GM10266 (cell line): ENCODE measurements at regions not wholly inside any gene's neighbourhood (a gene's known extent, or its start where the extent isn't known, plus 50 kb on each side); places are given as distances from the start of the nearest gene placed in this dataset.

ENCODE experiments used
- DNase-seq: peaks from one replicate; pipeline ENCODE4 v3.0.0; 2012; ENCODE audit errors: extremely low spot score
- CTCF ChIP-seq: IDR thresholded peaks from 2 replicates; pipeline ENCODE4 v1.5.1; 2012; ENCODE audit warnings: mild to moderate bottlenecking, low read depth; ENCODE audit not compliant: control insufficient read depth, insufficient read depth; ENCODE audit errors: missing control alignments

- DNase-seq: no peak
- TF ChIP-seq CTCF: no peak
These were observed 141.4 kb downstream of the NPR3 start for GRCh38 chr5:32852535-32852934.

DNA sequence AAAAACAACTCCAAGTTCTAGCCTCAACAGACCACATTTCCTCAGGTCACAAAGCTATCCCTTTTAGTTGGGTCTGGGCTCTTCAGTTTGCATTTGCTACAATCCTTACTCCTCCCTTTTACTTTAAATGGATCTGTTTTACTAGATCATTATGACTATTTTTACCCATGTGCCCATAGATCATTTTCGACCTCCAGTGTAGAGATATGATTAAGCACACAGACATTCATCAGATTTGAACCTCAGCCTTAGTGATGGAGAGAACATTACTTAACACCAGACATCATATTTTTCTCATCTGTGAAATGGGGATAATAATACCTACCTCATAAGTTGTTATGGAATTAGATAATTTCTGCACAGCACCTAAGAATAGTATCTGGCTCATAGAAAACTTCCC lies 141.9 kb downstream of the NPR3 start:
- no peak for TF ChIP-seq CTCF
- no peak for DNase-seq

DNA sequence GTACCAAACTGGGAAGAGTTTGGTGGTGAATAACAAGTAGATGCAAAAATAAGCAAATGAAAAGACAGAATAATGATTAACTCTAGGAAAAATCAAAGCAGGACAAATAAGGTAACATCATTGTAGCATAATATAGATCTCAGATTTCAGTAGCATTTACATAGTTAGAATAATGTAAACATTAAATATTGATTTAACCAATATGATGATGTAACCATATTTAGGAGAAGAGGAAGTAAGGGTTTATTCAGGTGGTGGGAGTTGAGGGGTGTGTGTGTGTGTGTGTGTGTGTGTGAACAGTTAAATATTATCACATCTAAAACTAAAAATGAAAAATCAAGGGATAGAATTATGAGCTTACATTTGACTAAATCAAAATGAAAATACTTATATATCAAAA lies 143.4 kb downstream of the NPR3 start:
- no peak for DNase-seq
- TF ChIP-seq CTCF: no peak

DNA sequence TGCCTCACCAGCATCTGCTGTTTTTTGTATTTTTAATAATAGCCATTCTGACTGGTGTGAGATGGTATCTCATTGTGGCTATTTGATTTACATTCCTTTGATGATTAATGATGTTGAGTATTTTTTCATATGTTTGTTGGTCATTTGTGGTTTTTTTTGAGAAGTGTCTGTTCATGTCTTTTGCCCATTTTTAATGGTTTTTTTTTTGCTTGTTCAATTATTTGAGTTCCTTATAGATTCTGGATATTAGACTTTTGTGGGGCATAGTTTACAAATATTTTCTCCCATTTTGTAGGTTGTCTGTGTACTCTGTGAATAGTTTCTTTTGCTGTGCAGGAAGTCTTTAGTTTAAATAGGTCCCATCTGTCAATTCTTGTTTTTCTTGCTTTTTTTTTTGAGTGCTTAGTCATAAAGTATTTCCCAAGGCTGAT lies 148.1 kb downstream of the NPR3 start:
- TF ChIP-seq CTCF: no peak

DNA sequence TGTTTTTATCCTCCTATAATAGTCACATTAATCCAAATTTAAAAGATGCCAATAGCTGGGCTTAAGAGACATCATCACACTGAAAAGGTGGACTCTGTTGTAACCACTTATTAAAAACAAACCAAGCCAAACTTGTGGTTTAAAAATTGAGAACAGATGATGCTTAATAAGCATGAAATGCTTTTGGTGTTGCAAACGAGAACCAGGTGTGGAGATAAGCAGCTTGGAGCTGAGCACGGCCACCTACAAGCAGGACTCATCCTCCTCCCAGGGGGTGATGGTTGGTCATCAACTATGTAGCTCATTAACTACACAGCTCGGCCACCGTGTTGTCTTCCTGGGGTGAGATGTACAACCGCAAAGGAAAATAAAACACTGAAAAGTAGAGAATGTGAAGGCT lies 154.4 kb downstream of the NPR3 start:
- TF ChIP-seq CTCF: no peak
- DNase-seq: no peak

More for the DNA sequence above, 148.1 kb downstream of the NPR3 start:
- DNase-seq: no peak

- TF ChIP-seq CTCF: no peak
- no peak for DNase-seq
These were observed 155.0 kb downstream of the NPR3 start for GRCh38 chr5:32866138-32866537.

- DNase-seq: no peak
- TF ChIP-seq CTCF: no peak
These were observed 158.1 kb downstream of the NPR3 start for GRCh38 chr5:32869216-32869615.
